GM18867 (cell line): ENCODE measurements at regions not wholly inside any gene's neighbourhood (a gene's known extent, or its start where the extent isn't known, plus 50 kb on each side); places are given as distances from the start of the nearest gene placed in this dataset.
"Not testable (repeated sequence)": the region's sequence is repeated elsewhere in the genome, so short reads cannot be mapped to it uniquely, and the experiment has no call there.

Experiments
- ATAC-seq: cut with Tn5 transposase; IDR thresholded peaks from one replicate; pipeline ENCODE4 v1.9.1; 2021; ENCODE audit warnings: mild to moderate bottlenecking, moderate library complexity; ENCODE audit not compliant: unreplicated experiment

DNA sequence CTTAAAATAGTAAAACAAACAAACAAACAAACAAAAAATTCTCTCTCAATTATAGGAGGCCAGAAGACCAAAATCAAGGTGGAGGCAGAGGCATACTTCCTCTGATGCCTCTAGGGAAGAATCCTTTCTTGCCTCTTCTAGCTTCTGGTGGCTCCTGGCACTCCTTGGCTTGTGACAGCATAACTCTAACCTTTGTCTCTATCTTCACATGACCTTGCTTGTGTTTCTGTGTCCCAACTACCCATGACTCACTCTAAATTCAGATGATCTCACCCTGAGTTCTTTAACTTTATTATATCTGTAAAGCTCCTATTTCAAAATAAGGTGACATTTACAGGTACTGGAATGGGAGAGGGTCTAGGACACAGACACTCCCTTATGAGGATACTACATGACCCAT is 88.3 kb upstream of the ANTXRL start:
- no peak for ATAC-seq

GRCh38 chr10:46202405-46202804 is 84.4 kb upstream of the ANTXRL start:
- ATAC-seq, result not testable (repeated sequence)

DNA sequence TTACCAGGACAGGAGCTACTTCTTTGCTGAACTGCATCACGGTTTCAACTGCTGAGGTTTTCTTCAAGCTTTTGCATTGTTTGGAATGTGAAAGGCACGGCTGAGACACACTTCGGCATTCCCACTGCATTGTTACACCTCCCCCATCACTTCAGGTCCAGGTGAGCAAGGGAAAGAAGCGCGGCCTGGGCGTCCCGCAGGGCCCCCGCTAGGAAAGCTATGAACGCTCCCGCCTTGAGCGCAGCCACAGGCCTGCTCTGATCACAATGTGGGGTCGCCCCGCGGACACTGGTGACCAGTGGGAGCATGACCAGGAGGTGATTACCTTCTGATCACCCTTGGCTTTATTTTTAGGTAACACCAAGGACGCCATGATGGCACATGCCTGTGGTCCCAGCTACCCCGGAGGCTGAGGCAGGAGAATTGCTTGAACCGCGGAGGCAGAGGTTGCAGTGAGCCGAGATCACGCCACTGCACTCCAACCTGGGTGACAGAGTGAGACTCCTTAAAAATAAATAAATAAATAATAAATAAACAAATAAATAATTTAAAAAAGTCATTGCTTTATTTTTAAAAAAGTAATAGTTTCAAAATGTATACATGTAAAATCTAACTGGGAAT is 82.2 kb upstream of the ANTXRL start:
- not testable (repeated sequence) for ATAC-seq

GRCh38 chr10:46210427-46210826 is 76.4 kb upstream of the ANTXRL start:
- not testable (repeated sequence) for ATAC-seq

- no peak for ATAC-seq
Observed at GRCh38 chr10:46215426-46215825, 71.4 kb upstream of the ANTXRL start.

- no peak for ATAC-seq
Observed at GRCh38 chr10:46216003-46216634, 70.7 kb upstream of the ANTXRL start.

DNA sequence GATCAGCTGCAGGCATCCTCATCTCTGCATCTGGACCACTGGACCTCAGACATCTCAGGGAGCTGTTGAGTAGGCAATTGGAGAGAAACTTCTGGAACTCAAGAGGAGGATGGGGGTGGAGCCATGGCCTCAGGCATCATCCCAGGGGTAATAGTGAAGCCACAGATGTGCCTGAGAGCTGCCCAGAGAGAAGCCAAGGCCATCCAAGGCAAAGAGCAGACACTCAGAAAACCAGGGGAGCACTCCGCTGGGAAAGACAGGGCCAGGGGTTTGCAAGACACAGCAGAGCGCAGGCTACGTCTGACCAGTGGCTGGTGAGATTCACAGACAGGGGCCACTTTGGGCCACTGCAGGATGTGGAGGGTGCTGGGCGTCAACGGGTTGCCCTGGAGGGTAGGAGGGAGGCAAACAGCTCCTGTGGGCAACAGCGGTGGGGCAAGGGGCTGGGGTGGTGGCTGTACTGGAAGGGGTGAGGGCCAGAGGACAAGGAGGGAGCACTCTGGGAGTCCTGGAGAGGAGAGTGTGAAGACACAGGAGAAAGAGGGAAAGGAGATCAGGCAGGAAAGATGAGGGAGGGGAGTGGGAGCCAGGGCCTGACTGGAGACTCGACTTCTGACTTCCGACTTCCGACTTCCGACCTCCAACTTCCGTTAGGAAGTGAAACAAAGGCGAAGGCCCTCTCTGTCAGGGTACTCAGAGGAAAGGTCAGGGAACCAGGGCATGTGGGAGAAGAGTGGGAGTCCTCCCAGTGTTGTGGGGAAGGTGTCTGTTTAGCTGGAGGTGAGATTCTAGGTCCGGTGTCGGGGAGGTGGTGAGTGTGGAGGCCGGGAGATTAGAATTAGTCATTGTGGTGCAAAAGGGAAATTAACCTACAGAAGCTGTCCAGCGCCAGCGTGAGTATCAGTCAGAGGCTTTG is 69.7 kb upstream of the ANTXRL start:
- no peak for ATAC-seq

GRCh38 chr10:46217752-46218453 is 68.9 kb upstream of the ANTXRL start:
- ATAC-seq, result no peak

GRCh38 chr10:46218921-46219320 is 67.9 kb upstream of the ANTXRL start:
- ATAC-seq, result no peak

DNA sequence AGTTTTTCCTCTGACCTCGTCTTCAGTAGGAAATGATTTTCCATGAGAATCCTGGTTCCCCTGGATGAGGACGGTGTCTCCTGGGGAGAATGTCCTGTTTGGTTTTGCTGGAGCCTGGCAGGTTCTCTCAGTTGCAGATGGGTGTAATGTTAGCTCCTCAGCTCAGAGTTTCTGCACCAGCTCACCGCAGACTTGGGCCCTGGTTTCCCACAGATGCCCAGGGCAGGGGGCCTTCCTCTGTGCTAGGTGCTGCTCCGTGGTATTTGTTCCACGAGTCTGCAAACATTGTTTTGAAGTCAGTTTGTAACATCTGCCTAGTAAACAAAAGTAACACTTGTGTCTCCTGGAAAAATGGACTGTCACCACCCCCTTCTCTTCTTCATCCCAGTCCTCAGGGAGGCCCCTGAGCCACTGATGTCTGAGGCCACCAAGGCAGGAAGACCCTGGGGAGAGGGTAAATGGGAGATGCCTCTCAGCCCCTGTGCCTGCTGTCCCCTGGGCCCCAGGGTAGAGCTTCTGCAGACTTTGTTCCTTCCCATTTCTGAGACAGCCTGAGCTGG is 67.3 kb upstream of the ANTXRL start:
- ATAC-seq, result not testable (repeated sequence)

GRCh38 chr10:46220187-46220586 is 66.6 kb upstream of the ANTXRL start:
- no peak for ATAC-seq

- ATAC-seq, result no peak
Observed at GRCh38 chr10:46220872-46221538, 65.8 kb upstream of the ANTXRL start.

DNA sequence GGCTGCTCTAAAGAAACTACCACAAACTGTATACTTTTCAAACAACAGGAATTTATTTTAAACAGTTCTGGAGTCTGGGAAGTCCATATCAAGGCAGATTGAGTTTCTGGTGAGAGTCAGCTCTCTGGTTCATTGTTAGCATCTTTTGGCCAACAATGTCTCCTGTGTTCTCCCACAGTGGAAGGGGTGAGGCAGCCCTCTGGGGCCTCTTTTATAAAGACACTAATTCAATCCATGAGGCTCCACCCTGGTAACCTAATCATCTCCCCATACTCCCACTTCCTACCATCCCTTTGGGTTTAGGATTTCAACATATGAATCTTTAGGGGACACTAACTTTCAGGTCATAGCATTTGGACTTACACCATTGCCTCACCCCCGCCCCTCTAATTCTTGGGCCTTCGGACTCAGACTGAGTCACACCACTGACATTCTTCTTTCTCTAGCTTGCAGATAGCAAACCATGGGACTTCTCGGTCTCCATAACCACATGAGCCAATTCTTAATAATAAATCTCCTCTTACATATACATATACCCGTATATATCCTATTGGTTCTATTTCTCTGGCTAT is 64.3 kb upstream of the ANTXRL start:
- ATAC-seq, result no peak

DNA sequence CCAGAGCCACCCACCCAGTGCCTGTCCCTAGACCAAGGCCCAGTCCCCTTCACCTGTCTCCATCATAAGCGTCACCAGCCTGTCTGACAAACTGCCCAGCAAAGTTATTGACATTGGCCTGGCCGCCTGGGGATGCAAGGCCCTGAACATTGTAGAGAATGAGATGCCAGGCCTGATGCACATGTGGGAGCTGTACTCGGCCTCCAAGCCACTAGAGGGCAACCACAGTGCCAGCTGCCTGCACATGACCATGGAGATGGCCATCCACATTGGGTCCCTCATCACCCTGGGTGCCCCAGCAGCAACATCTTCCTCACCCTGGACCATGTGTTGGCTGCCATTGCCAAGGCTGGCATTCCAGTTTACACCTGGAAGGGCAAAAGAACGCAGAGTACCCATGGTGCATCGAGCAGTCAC is 63.7 kb upstream of the ANTXRL start:
- ATAC-seq, result no peak

DNA sequence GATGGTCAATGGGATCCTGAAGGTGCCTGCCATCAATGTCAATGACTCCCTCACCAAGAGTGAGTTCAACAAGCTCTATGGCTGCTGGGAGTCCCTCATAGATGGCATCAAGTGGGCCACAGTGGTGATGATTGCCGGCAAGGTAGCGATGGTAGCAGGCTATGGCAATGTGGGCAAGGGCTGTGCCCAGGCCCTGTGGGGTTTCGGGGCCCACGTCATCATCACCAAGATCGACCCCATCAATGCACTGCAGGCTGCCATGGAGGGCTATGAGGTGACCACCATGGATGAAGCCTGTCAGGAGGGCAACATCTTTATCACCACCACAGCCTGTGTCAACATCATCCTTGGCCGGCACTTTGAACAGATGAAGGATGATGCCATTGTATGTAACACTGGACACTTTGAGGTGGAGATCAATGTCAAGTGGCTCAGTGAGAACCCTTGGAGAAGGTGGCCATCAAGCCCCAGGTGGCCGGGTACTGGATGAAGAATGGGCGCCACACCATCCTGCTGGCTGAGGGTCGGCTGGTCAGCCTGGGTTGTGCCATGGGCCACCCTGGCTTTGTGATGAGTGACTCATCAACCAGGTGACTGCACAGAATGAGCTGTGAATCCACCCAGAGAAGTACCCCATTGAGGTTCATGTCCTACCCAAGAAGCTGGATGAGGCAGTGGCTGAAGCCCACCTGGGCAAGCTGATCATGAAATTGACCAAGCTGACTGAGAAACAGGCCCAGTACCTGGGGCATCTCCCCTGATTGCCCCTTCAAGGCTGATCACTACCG is 63.0 kb upstream of the ANTXRL start:
- ATAC-seq, result no peak

DNA sequence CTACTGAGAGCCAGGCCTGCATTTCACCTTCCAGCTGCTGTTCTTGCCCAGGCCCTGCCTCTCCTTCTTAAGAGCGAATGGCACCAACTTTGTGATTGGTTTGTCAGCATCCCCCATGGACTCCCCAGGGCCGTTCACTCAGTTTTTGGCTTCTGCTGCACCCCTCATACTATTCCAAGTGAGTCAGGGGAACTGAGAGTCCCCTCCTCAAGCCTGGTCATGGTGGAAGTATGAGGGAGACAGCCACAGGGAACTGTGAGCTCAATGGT is 62.4 kb upstream of the ANTXRL start:
- ATAC-seq, result no peak

- ATAC-seq, result no peak
Observed at GRCh38 chr10:46225597-46225996, 61.2 kb upstream of the ANTXRL start.

- no peak for ATAC-seq
Observed at GRCh38 chr10:46226232-46226631, 60.6 kb upstream of the ANTXRL start.

DNA sequence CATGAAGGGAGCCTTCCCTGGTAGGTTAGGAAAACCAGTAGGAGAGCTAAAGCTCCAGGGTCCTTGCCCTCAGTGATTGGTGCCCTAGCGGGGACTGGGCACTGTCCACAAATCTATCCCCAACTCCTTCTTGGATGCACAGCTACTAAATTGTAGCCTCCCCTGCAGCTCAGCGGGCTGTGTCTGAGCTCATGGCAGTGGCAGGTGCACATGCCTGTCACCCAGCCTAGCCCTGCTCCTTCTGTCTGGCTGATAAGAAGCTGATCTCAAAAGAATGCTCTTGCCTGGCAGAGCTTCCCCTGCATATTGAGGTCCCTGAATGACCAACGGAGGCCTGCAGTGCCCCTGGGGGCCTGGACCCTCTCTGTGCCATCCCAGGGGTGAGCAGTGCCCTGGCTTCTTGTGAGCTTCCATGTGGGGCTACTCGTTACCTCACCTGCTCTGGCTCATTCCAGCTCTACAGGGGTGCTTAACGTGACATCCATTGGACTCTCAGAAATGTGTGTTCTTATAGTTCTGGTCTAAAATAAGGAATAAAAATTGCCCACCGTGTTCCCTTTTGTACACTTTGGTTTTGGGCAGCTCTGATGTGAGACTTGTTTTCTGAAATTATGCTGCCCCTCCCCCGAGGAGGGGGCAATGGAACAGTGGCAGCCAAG is 59.8 kb upstream of the ANTXRL start:
- ATAC-seq, result no peak
